ENCODE measurements at regions not wholly inside any gene's neighbourhood (a gene's known extent, or its start where the extent isn't known, plus 50 kb on each side); places are given as distances from the start of the nearest gene placed in this dataset.
"Not testable (repeated sequence)": the region's sequence is repeated elsewhere in the genome, so short reads cannot be mapped to it uniquely, and the experiment has no call there.

- peak; percentile 55 for DNase-seq (ENCODE audit: missing footprints)
- intact Hi-C loops (cut with DNase I); ATAC-seq: not testable (repeated sequence)
These were observed 618.5 kb upstream of the LRRN3 start for GRCh38 chr7:110472419-110472818.

GRCh38 chr7:110480964-110481363 lies 610.0 kb upstream of the LRRN3 start:
- intact Hi-C loops (cut with DNase I) = no loop called here
- ATAC-seq (no peak), DNase-seq (ENCODE audit: missing footprints) (no peak)

- DNase-seq (ENCODE audit: missing footprints) = no peak
- intact Hi-C loops (cut with DNase I) = no loop called here
- no peak for ATAC-seq
These were observed 607.4 kb upstream of the LRRN3 start for GRCh38 chr7:110483553-110483952.

- ATAC-seq (no peak), DNase-seq (ENCODE audit: missing footprints) (no peak)
- intact Hi-C loops (cut with DNase I) = no loop called here
These were observed 606.6 kb upstream of the LRRN3 start for GRCh38 chr7:110484356-110484755.

GRCh38 chr7:110486549-110486948 lies 604.4 kb upstream of the LRRN3 start:
- intact Hi-C loops (cut with DNase I) = no loop called here
- ATAC-seq = no peak
- no peak for DNase-seq (ENCODE audit: missing footprints)

GRCh38 chr7:110502888-110503465 lies 588.0 kb upstream of the LRRN3 start:
- intact Hi-C loops (cut with DNase I) = no loop called here
- DNase-seq (ENCODE audit: missing footprints) (no peak), ATAC-seq (no peak)

GRCh38 chr7:110507369-110507768 lies 583.6 kb upstream of the LRRN3 start:
- ATAC-seq (no peak), DNase-seq (ENCODE audit: missing footprints) (no peak)
- intact Hi-C loops (cut with DNase I) = no loop called here

- no peak for DNase-seq (ENCODE audit: missing footprints)
- intact Hi-C loops (cut with DNase I) = no loop called here
- no peak for ATAC-seq
These were observed 583.1 kb upstream of the LRRN3 start for GRCh38 chr7:110507832-110508231.

- intact Hi-C loops (cut with DNase I); ATAC-seq; DNase-seq (ENCODE audit: missing footprints): not testable (repeated sequence)
These were observed 575.9 kb upstream of the LRRN3 start for GRCh38 chr7:110514975-110515551.

- ATAC-seq = no peak
- peak; percentile 58 for DNase-seq (ENCODE audit: missing footprints)
These were observed 571.1 kb upstream of the LRRN3 start for GRCh38 chr7:110519851-110520250.

GRCh38 chr7:110521357-110521911 lies 569.5 kb upstream of the LRRN3 start:
- no peak for DNase-seq (ENCODE audit: missing footprints)
- ATAC-seq = peak; percentile 51
- intact Hi-C loops (cut with DNase I) = no loop called here

More at GRCh38 chr7:110519851-110520250, 571.1 kb upstream of the LRRN3 start:
- intact Hi-C loops (cut with DNase I) = no loop called here

- ATAC-seq (no peak), DNase-seq (ENCODE audit: missing footprints) (no peak)
- intact Hi-C loops (cut with DNase I) = no loop called here
These were observed 568.7 kb upstream of the LRRN3 start for GRCh38 chr7:110522061-110522760.

- intact Hi-C loops (cut with DNase I) = no loop called here
- DNase-seq (ENCODE audit: missing footprints) (no peak), ATAC-seq (peak; percentile 71)
These were observed 568.1 kb upstream of the LRRN3 start for GRCh38 chr7:110522761-110523200.

GRCh38 chr7:110529175-110529574 lies 561.8 kb upstream of the LRRN3 start:
- intact Hi-C loops (cut with DNase I) = no loop called here
- ATAC-seq = no peak
- DNase-seq (ENCODE audit: missing footprints) = no peak

GRCh38 chr7:110531186-110531585 lies 559.7 kb upstream of the LRRN3 start:
- DNase-seq (ENCODE audit: missing footprints) (no peak), ATAC-seq (no peak)
- intact Hi-C loops (cut with DNase I) = no loop called here

GRCh38 chr7:110534241-110534931 lies 556.5 kb upstream of the LRRN3 start:
- ATAC-seq (peak; percentile 60), DNase-seq (ENCODE audit: missing footprints) (peak; percentile 63)
- intact Hi-C loops (cut with DNase I) = no loop called here

GRCh38 chr7:110539216-110539615 lies 551.7 kb upstream of the LRRN3 start:
- DNase-seq (ENCODE audit: missing footprints) (no peak), ATAC-seq (no peak)
- intact Hi-C loops (cut with DNase I) = no loop called here

GRCh38 chr7:110541962-110542361 lies 549.0 kb upstream of the LRRN3 start:
- no peak for ATAC-seq
- intact Hi-C loops (cut with DNase I) = no loop called here
- no peak for DNase-seq (ENCODE audit: missing footprints)

GRCh38 chr7:110544194-110544593 lies 546.7 kb upstream of the LRRN3 start:
- DNase-seq (ENCODE audit: missing footprints) (no peak), ATAC-seq (no peak)
- intact Hi-C loops (cut with DNase I) = no loop called here
